DOHH2 (cell line): ENCODE measurements at regions not wholly inside any gene's neighbourhood (a gene's known extent, or its start where the extent isn't known, plus 50 kb on each side); places are given as distances from the start of the nearest gene placed in this dataset.
"Not testable (repeated sequence)": the region's sequence is repeated elsewhere in the genome, so short reads cannot be mapped to it uniquely, and the experiment has no call there.

Experiments
- EZH2phosphoT487 ChIP-seq: fragments of 200-600 bp; sonication (generic); IDR thresholded peaks from 2 replicates; pipeline ENCODE4 v1.6.1; 2017; ENCODE audit warnings: borderline replicate concordance, mild to moderate bottlenecking, antibody characterized with exemption, low read length, moderate library complexity, mixed read lengths
- TF ChIP-seq, protein P1 (sequence below): fragments of 200-600 bp; sonication (generic); IDR thresholded peaks from one replicate; pipeline ENCODE4 v1.5.1; 2014; ENCODE audit warnings: antibody characterized with exemption, mild to moderate bottlenecking, low read depth, low read length; ENCODE audit not compliant: poor library complexity, severe bottlenecking

- TF ChIP-seq, protein P1, sequence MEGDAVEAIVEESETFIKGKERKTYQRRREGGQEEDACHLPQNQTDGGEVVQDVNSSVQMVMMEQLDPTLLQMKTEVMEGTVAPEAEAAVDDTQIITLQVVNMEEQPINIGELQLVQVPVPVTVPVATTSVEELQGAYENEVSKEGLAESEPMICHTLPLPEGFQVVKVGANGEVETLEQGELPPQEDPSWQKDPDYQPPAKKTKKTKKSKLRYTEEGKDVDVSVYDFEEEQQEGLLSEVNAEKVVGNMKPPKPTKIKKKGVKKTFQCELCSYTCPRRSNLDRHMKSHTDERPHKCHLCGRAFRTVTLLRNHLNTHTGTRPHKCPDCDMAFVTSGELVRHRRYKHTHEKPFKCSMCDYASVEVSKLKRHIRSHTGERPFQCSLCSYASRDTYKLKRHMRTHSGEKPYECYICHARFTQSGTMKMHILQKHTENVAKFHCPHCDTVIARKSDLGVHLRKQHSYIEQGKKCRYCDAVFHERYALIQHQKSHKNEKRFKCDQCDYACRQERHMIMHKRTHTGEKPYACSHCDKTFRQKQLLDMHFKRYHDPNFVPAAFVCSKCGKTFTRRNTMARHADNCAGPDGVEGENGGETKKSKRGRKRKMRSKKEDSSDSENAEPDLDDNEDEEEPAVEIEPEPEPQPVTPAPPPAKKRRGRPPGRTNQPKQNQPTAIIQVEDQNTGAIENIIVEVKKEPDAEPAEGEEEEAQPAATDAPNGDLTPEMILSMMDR = not testable (repeated sequence)
- not testable (repeated sequence) for TF ChIP-seq EZH2phosphoT487
These were observed 352.7 kb upstream of the TMPRSS15 start for GRCh38 chr21:18756272-18756671.
